OCI-LY3 (cell line): ENCODE measurements at regions not wholly inside any gene's neighbourhood (a gene's known extent, or its start where the extent isn't known, plus 50 kb on each side); places are given as distances from the start of the nearest gene placed in this dataset.

Source experiments
- EZH2phosphoT487 ChIP-seq: fragments of 200-600 bp; shearing (Covaris generic); IDR thresholded peaks from 2 replicates; pipeline ENCODE4 v1.6.1; 2018; ENCODE audit warnings: antibody characterized with exemption, mixed run types, low read depth
- TF ChIP-seq, protein P1 (sequence below): fragments of 200-600, 300-600 bp; sonication (generic); IDR thresholded peaks from 2 replicates; pipeline ENCODE4 v1.5.1; 2014; ENCODE audit warnings: antibody characterized with exemption, low read length, low read depth

DNA sequence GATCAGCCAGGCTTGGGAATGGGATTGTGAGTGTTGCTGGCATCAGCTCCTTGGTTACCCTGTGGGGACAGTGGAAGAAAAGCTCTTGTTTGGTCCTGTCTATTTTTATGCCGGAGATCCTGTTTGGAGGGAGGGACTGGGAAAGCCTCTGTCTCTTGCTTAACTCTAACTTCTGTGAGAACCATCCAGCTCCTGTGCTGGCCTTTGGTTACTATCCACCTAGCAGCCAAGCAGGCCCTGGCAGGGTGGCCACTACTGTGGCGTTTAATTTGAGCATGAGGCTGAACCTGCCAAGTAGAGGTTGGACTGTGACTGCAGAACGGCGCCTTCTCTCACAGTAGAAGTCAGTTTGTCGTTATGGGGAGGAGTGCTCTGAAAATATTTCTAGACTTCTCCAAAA is 193.3 kb downstream of the UTRN start:
- TF ChIP-seq, protein P1, sequence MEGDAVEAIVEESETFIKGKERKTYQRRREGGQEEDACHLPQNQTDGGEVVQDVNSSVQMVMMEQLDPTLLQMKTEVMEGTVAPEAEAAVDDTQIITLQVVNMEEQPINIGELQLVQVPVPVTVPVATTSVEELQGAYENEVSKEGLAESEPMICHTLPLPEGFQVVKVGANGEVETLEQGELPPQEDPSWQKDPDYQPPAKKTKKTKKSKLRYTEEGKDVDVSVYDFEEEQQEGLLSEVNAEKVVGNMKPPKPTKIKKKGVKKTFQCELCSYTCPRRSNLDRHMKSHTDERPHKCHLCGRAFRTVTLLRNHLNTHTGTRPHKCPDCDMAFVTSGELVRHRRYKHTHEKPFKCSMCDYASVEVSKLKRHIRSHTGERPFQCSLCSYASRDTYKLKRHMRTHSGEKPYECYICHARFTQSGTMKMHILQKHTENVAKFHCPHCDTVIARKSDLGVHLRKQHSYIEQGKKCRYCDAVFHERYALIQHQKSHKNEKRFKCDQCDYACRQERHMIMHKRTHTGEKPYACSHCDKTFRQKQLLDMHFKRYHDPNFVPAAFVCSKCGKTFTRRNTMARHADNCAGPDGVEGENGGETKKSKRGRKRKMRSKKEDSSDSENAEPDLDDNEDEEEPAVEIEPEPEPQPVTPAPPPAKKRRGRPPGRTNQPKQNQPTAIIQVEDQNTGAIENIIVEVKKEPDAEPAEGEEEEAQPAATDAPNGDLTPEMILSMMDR = no peak
- TF ChIP-seq EZH2phosphoT487 = no peak
